Right lobe of liver (tissue), 6 donors: ENCODE measurements at regions not wholly inside any gene's neighbourhood (a gene's known extent, or its start where the extent isn't known, plus 50 kb on each side); places are given as distances from the start of the nearest gene placed in this dataset.
"Not testable (repeated sequence)": the region's sequence is repeated elsewhere in the genome, so short reads cannot be mapped to it uniquely, and the experiment has no call there.

Experiments used
- ATAC-seq, 4 donors: fragments of 200-7000 bp; cut with Tn5 transposase; one replicate each; pipeline ENCODE4 v1.9.1; 2020; ENCODE audit warnings: mild to moderate bottlenecking in 4 of 4, moderate library complexity in 4 of 4
- DNase-seq, 3 donors: peaks; one replicate each; pipeline ENCODE4 v3.0.0-alpha.2; 2020
- H3K27ac ChIP-seq, 3 donors: fragments of 200-600 bp; one replicate each; pipeline ENCODE4 v1.8.0; 2022
- H3K27me3 ChIP-seq, 2 donors: fragments of 200-600 bp; one replicate each; pipeline ENCODE4 v1.8.0; 2022
- H3K36me3 ChIP-seq, 4 donors: fragments of 200-600 bp; sonication (generic) in 1 of 4; one replicate each; pipeline versions ENCODE4 v1.5.1 to v1.8.0; 2017 to 2022; ENCODE audit warnings: control low read depth in 1 of 4
- H3K4me1 ChIP-seq, 4 donors: fragments of 200-600 bp; sonication (generic) in 1 of 4; one replicate each; pipeline versions ENCODE4 v1.5.1 to v1.8.0; 2017 to 2022; ENCODE audit warnings: control low read depth in 1 of 4
- H3K4me3 ChIP-seq, 3 donors: fragments of 200-600 bp; one replicate each; pipeline ENCODE4 v1.8.0; 2022
- H3K9me3 ChIP-seq, 4 donors: fragments of 200-600 bp; sonication (generic) in 1 of 4; one replicate each; pipeline versions ENCODE4 v1.5.1 to v1.8.0; 2017 to 2022; ENCODE audit warnings: control low read depth in 1 of 4
- CTCF ChIP-seq, 4 donors: fragments of 200-600 bp in 3 of 4; fragments of 450-650 bp in 1 of 4; IDR thresholded peaks; one replicate each; pipeline versions ENCODE4 v1.5.1 to v1.8.0; 2016 to 2022; ENCODE audit warnings: antibody characterized with exemption in 4 of 4, mild to moderate bottlenecking in 2 of 4
- POLR2A ChIP-seq: fragments of 450-650 bp; IDR thresholded peaks from one replicate; pipeline ENCODE4 v1.6.1; 2017; ENCODE audit warnings: antibody characterized with exemption, mild to moderate bottlenecking
- WGBS: methylation state at CpG from one replicate; pipeline ENCODE4 v1.1.6; 2018; ENCODE audit warnings: low coverage, low lambda C conversion rate; ENCODE audit not compliant: insufficient coverage; ENCODE audit errors: missing lambda C conversion rate; 5-methylcytosine and 5-hydroxymethylcytosine counted together
- intact Hi-C, 2 donors: fragments of 100-400 bp; cut with DNase I; formaldehyde crosslinking; loops; one replicate each; pipeline versions ENCODE4 v1.11.2 to v1.14.1; 2022
- donor health status: DM: no; HTN: yes; CAD: no.
- donor health status: DM: no; HTN: no; CAD: no.
- donor health status: DM: no; HTN: no; CAD: no.
- donor health status: DM: no; HTN: yes; CAD: no.
- donor health status: DM: no; HTN: yes; CAD: no.

DNA sequence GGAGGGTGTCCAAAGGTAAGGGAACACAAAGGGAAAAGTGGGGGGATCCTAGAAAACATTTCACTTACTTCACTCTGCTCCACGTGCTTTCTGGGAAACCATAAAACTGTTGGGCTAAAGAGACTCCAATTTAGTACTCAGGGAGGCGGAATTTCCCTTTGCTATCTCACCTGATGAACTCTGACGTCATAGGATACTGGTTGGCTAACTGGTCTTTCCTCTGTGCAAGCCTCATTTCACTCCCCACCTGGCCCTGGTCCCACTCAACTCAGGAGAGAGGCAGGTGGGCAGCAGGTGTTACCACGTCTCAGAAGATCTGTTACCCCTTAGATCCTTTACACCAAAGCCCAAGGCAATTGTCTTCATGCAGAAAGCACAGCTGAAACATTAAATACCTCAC is 51.8 kb upstream of the PMAIP1 start:
- Histone ChIP-seq H3K4me1 (no peaks in the 10 kb centered on the region), H3K27me3 (no peaks in the 10 kb centered on the region), H3K27ac (no peak overlapping the region), H3K36me3 (no peaks in the 10 kb centered on the region), H3K4me3 (no peak overlapping the region), H3K9me3 (no peaks in the 10 kb centered on the region)
- ATAC-seq (no peak), DNase-seq (no peak)
- WGBS: 50% methylated on average over 4 of the region's 4 CpGs
- TF ChIP-seq CTCF (IDR thresholded peaks at IDR 0.05) (no peak), POLR2A (no peak)
- intact Hi-C loops: no loop called here

GRCh38 chr18:59847491-59847846 is 52.3 kb upstream of the PMAIP1 start:
- ATAC-seq, H3K36me3 ChIP-seq, H3K4me3 ChIP-seq, H3K27me3 ChIP-seq, H3K4me1 ChIP-seq, H3K27ac ChIP-seq, intact Hi-C loops, DNase-seq, H3K9me3 ChIP-seq: not testable (repeated sequence)
- WGBS: 67% methylated on average over 5 of the region's 5 CpGs

DNA sequence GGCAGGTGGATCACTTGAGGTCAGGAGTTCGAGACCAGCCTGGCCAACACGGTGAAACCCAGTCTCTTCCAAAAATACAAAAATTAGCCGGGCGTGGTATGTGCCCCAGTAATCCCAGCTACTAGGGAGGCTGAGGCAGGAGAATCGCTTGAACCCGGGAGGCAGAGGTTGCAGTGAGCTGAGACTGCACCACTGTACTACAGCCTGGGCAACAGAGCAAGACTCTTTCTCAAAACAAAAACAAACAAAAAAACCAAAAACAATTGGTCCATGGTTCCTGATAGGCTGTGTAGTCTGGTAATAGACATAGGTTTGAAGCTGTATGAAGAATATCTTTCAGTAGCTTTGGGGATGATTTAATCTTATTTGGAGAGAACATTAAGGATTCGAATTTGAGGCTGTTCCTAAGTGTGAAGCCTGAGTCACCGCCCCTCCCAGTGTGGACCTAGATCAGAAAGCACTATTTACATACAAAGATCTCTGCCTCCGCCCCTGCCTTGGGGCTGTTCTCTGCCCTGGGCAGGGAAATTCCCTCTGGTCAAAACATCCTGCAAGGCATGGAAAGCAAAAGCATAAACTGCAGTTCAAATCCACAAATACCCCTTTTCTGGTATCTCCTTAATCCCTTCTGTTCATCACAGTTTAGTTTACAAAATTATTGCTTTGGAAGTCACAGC is 52.8 kb upstream of the PMAIP1 start:
- H3K36me3 ChIP-seq: no peaks in the 10 kb centered on the region

DNA sequence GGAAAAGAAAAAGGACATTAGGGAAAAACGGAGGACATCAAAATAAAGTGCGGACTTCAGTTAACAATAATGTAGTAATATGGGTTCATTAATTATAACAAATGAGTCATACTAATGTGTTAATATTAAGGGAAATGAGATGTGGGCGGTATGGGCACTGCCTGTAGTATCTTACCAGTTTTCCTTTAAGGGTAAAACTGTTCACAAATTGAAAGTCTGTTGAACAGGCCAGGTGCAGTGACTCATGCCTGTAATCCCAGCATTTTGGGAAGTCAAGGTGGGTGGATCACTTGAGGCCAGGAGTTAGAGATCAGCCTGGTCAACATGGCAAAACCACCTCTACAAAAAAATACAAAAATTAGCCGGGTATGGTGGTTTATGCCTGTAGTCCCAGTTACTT is 56.8 kb upstream of the PMAIP1 start:
- H3K9me3 ChIP-seq: no peaks in the 10 kb centered on the region

More for the DNA sequence above, 52.8 kb upstream of the PMAIP1 start:
- intact Hi-C loops: no loop called here
- Histone ChIP-seq H3K9me3 (no peaks in the 10 kb centered on the region), H3K4me3 (no peak overlapping the region), H3K27me3 (no peaks in the 10 kb centered on the region), H3K4me1 (no peaks in the 10 kb centered on the region), H3K27ac (no peak overlapping the region)
- ATAC-seq (peak; percentile 36 to 65 (median 42)), DNase-seq (no peak)
- WGBS: 56% methylated on average over 8 of the region's 9 CpGs
- no peak for TF ChIP-seq POLR2A
- no peak for TF ChIP-seq CTCF (IDR thresholded peaks at IDR 0.05)

More for the DNA sequence above, 56.8 kb upstream of the PMAIP1 start:
- H3K4me3 ChIP-seq: no peak overlapping the region
- DNase-seq (no peak), ATAC-seq (no peak)
- TF ChIP-seq POLR2A: no peak
- TF ChIP-seq CTCF (IDR thresholded peaks at IDR 0.05): no peak
- no peaks in the 10 kb centered on the region for H3K27me3 ChIP-seq
- no peaks in the 10 kb centered on the region for H3K36me3 ChIP-seq
- 65% methylated on average over 2 of the region's 4 CpGs for WGBS
- intact Hi-C loops: no loop called here
- no peak overlapping the region for H3K27ac ChIP-seq
- H3K4me1 ChIP-seq: no peaks in the 10 kb centered on the region
